Spleen (tissue), 7 donors: ENCODE measurements at regions not wholly inside any gene's neighbourhood (a gene's known extent, or its start where the extent isn't known, plus 50 kb on each side); places are given as distances from the start of the nearest gene placed in this dataset.

Experiments used
- POLR2A ChIP-seq, 3 donors: fragments of 450-650 bp; IDR thresholded peaks; one replicate each; pipeline ENCODE4 v1.5.1; 2017; ENCODE audit warnings: antibody characterized with exemption in 3 of 3, mild to moderate bottlenecking in 1 of 3
- TF ChIP-seq, protein P1 (sequence below), 11 experiments: fragments of 200-600 bp in 7 of 11; fragments of 450-650 bp in 4 of 11; sonication (generic) in 4 of 11; IDR thresholded peaks in 8 of 11; conservative IDR thresholded peaks in 3 of 11; 1 replicate in 7 of 11; 2 replicates in 4 of 11; pipeline versions ENCODE4 v1.4.0 to v1.8.0; 2016 to 2021; ENCODE audit warnings: antibody characterized with exemption in 11 of 11, inconsistent platforms in 4 of 11, mild to moderate bottlenecking in 1 of 11
- donor health status: DM: no; HTN: no; CAD: no; lungs with moderate emphysema.
- donor health status: DM: no; HTN: no; CAD: no.
- donor health status: DM: no; HTN: no; CAD: no.

DNA sequence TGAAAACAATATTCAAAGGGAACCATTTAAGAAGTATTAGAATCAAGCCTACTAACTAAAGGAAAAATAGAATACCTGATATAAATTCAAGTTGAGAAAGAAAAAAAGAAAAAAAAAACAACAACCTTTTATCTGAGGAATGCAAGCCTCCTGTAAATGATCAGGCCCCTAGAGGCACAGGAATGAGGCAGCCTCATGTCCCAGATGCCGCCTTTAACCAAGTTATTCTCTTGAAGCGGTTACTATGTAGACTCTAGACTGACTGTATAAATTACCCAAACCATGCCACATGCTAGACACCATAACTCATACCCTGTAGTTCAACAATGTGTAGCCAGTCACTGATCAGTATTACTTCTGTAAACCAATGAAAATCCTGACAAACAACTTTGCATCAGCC is 929.6 kb downstream of the TAF11L14 start:
- TF ChIP-seq, protein P1, sequence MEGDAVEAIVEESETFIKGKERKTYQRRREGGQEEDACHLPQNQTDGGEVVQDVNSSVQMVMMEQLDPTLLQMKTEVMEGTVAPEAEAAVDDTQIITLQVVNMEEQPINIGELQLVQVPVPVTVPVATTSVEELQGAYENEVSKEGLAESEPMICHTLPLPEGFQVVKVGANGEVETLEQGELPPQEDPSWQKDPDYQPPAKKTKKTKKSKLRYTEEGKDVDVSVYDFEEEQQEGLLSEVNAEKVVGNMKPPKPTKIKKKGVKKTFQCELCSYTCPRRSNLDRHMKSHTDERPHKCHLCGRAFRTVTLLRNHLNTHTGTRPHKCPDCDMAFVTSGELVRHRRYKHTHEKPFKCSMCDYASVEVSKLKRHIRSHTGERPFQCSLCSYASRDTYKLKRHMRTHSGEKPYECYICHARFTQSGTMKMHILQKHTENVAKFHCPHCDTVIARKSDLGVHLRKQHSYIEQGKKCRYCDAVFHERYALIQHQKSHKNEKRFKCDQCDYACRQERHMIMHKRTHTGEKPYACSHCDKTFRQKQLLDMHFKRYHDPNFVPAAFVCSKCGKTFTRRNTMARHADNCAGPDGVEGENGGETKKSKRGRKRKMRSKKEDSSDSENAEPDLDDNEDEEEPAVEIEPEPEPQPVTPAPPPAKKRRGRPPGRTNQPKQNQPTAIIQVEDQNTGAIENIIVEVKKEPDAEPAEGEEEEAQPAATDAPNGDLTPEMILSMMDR (IDR thresholded peaks at IDR 0.05 in 8 of 11, conservative IDR thresholded peaks at IDR 0.05 in 3 of 11) = no peak
- TF ChIP-seq POLR2A (IDR thresholded peaks at IDR 0.05) = no peak
